Stimulated activated CD8-positive, alpha-beta memory T cell treated with anti-CD3 and anti-CD28 coated beads, Interleukin-7, amount 100 ng/mL, for 48 hours (primary cell): ENCODE measurements at regions not wholly inside any gene's neighbourhood (a gene's known extent, or its start where the extent isn't known, plus 50 kb on each side); places are given as distances from the start of the nearest gene placed in this dataset.

Experiments
- DNase-seq, 2 donors: peaks; one replicate each; pipeline ENCODE4 v3.0.0-alpha.2; 2020; ENCODE audit warnings: low read depth in 1 of 2; ENCODE audit errors: extremely low read depth in 1 of 2

- no peak for DNase-seq
These were observed 154.1 kb downstream of the NUP210 start for GRCh38 chr3:13266005-13266404.

GRCh38 chr3:13265507-13265906, 154.6 kb downstream of the NUP210 start:
- no peak for DNase-seq

GRCh38 chr3:13265016-13265415, 155.1 kb downstream of the NUP210 start:
- no peak for DNase-seq

- no peak for DNase-seq
These were observed 155.7 kb downstream of the NUP210 start for GRCh38 chr3:13264468-13264795.

GRCh38 chr3:13263770-13264467, 156.2 kb downstream of the NUP210 start:
- DNase-seq, result no peak

- no peak for DNase-seq
These were observed 157.5 kb downstream of the NUP210 start for GRCh38 chr3:13262493-13263211.

- no peak for DNase-seq
These were observed 158.2 kb downstream of the NUP210 start for GRCh38 chr3:13261892-13262291.

- DNase-seq, result no peak
These were observed 158.9 kb downstream of the NUP210 start for GRCh38 chr3:13261104-13261830.

- no peak for DNase-seq
These were observed 159.6 kb downstream of the NUP210 start for GRCh38 chr3:13260259-13261103.

- DNase-seq, result no peak
These were observed 160.3 kb downstream of the NUP210 start for GRCh38 chr3:13259831-13260230.

GRCh38 chr3:13258986-13259514, 161.1 kb downstream of the NUP210 start:
- no peak for DNase-seq

- no peak for DNase-seq
These were observed 161.8 kb downstream of the NUP210 start for GRCh38 chr3:13258280-13258679.

- no peak for DNase-seq
These were observed 162.5 kb downstream of the NUP210 start for GRCh38 chr3:13257666-13258065.

GRCh38 chr3:13256845-13257244, 163.3 kb downstream of the NUP210 start:
- DNase-seq, result no peak

- DNase-seq, result no peak
These were observed 165.8 kb downstream of the NUP210 start for GRCh38 chr3:13254028-13254951.

GRCh38 chr3:13253208-13253937, 166.7 kb downstream of the NUP210 start:
- no peak for DNase-seq

- DNase-seq, result no peak
These were observed 167.9 kb downstream of the NUP210 start for GRCh38 chr3:13252207-13252606.

- DNase-seq, result no peak
These were observed 168.8 kb downstream of the NUP210 start for GRCh38 chr3:13251166-13251903.
